ENCODE measurements at regions not wholly inside any gene's neighbourhood (a gene's known extent, or its start where the extent isn't known, plus 50 kb on each side); places are given as distances from the start of the nearest gene placed in this dataset.
A peak's percentile ranks its signal among the peaks of the same experiment; 100 is the strongest.

DNA sequence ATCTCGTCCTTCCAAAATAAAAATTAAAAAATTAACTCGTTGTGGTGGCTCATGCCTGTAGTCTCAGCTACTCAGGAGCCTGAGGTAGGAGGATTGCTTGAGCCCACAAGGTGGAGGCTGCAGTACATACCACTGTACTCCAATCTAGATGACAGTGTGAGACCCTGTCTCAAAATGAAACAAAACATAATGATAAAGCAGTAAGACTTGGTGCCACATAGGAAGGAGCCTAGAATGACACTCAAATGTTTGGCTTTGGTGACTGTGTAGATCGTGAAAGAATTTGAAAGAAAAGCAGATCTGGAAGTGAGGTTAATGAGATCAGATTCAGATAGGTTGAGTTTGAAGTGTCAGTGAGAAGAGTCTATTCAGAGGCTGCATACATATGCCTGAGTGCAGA lies 150.1 kb upstream of the ATP2B1 start:
- TF ChIP-seq, protein P1, sequence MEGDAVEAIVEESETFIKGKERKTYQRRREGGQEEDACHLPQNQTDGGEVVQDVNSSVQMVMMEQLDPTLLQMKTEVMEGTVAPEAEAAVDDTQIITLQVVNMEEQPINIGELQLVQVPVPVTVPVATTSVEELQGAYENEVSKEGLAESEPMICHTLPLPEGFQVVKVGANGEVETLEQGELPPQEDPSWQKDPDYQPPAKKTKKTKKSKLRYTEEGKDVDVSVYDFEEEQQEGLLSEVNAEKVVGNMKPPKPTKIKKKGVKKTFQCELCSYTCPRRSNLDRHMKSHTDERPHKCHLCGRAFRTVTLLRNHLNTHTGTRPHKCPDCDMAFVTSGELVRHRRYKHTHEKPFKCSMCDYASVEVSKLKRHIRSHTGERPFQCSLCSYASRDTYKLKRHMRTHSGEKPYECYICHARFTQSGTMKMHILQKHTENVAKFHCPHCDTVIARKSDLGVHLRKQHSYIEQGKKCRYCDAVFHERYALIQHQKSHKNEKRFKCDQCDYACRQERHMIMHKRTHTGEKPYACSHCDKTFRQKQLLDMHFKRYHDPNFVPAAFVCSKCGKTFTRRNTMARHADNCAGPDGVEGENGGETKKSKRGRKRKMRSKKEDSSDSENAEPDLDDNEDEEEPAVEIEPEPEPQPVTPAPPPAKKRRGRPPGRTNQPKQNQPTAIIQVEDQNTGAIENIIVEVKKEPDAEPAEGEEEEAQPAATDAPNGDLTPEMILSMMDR (IDR thresholded peaks at IDR 0.05) = no peak
- ATAC-seq (ENCODE audit: insufficient number of reproducible peaks, low FRiP score, low read depth) (no peak), DNase-seq (ENCODE audit: low spot score) (no peak)
- Histone ChIP-seq H3K36me3 (no peaks in the 10 kb centered on the region), H3K27ac (no peak overlapping the region), H3K4me3 (no peak overlapping the region), H3K9me3 (no peaks in the 10 kb centered on the region), H3K4me1 (ENCODE audit: control insufficient read depth in 1 of 2, low read depth in 2 of 2) (peaks cover 0 to 8% of the 10 kb centered on the region in 2 donors), H3K27me3 (replicated peaks; ENCODE audit: insufficient read depth) (no peaks in the 10 kb centered on the region)

DNA sequence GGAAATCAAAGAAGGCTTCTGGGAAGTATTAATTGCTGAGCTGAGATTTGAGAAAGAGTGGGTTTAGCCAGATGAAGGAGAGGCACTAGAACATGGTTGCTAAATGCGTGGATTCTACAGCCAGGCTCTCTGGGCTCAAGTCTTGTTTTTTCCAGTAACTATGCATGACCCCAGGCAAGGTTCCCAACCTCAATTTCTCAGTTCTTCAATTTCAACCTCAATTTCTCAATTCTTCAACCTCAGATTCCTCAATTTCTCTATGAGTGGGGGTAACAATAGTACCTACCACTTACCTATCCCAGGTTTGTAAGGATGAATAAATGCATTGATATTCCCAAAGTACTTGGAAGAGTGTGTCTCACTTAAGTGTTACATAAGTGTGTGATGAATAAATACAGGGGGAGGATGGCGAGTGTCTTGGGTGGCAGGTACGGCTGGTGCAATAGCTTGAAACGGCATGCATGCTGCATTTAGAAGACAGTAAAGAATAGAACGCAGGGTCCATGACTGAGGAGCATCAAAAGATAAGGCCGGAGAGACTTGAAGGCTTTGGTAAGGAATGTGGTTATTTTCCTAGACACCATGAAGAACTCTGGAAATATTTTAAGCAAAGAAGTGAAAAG lies 149.1 kb upstream of the ATP2B1 start:
- DNase-seq (ENCODE audit: low spot score) (no peak), ATAC-seq (ENCODE audit: insufficient number of reproducible peaks, low FRiP score, low read depth) (peak; percentile 29)
- Histone ChIP-seq H3K9me3 (no peaks in the 10 kb centered on the region), H3K4me3 (no peak overlapping the region), H3K36me3 (no peaks in the 10 kb centered on the region), H3K4me1 (ENCODE audit: control insufficient read depth in 1 of 2, low read depth in 2 of 2) (peaks cover 0 to 5% of the 10 kb centered on the region in 2 donors), H3K27me3 (replicated peaks; ENCODE audit: insufficient read depth) (no peaks in the 10 kb centered on the region), H3K27ac (no peak overlapping the region)
- TF ChIP-seq, protein P1 (IDR thresholded peaks at IDR 0.05) = no peak

DNA sequence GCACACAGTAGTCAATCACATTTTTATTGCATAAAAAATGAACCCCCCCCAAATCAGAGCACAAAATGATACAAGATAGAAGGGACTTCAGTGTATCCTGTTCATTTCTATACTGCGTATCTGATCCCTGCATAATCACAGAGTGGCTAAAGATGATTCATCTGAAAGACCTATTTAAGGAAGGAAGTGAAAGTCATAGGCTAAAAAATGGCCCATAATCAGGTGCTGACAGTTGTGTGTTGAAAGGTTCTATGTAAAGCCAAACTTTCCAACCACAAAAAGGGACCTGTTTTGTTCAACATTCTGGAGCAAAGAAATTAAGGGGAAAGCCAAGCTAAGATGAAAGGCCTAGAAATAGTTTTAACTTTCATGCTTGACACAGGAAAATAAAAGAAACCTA lies 147.8 kb upstream of the ATP2B1 start:
- ATAC-seq (ENCODE audit: insufficient number of reproducible peaks, low FRiP score, low read depth) = no peak
- Histone ChIP-seq H3K9me3 (no peaks in the 10 kb centered on the region), H3K4me3 (no peak overlapping the region), H3K27ac (no peak overlapping the region), H3K27me3 (replicated peaks; ENCODE audit: insufficient read depth) (no peaks in the 10 kb centered on the region), H3K4me1 (ENCODE audit: control insufficient read depth in 1 of 2, low read depth in 2 of 2) (peaks cover 0 to 5% of the 10 kb centered on the region in 2 donors), H3K36me3 (no peaks in the 10 kb centered on the region)
- TF ChIP-seq, protein P1 (IDR thresholded peaks at IDR 0.05) = no peak
- no peak for DNase-seq (ENCODE audit: low spot score)

- no peak overlapping the region for H3K4me3 ChIP-seq
- no peak for ATAC-seq (ENCODE audit: insufficient number of reproducible peaks, low FRiP score, low read depth)
- no peaks in the 10 kb centered on the region for H3K27me3 ChIP-seq (replicated peaks; ENCODE audit: insufficient read depth)
- no peak overlapping the region for H3K27ac ChIP-seq
- no peak for DNase-seq (ENCODE audit: low spot score)
- no peaks in the 10 kb centered on the region for H3K4me1 ChIP-seq (ENCODE audit: control insufficient read depth in 1 of 2, low read depth in 2 of 2)
- TF ChIP-seq, protein P1 (IDR thresholded peaks at IDR 0.05) = no peak
- H3K9me3 ChIP-seq = no peaks in the 10 kb centered on the region
- no peaks in the 10 kb centered on the region for H3K36me3 ChIP-seq
Measured at GRCh38 chr12:89848732-89849131, 140.1 kb upstream of the ATP2B1 start.

DNA sequence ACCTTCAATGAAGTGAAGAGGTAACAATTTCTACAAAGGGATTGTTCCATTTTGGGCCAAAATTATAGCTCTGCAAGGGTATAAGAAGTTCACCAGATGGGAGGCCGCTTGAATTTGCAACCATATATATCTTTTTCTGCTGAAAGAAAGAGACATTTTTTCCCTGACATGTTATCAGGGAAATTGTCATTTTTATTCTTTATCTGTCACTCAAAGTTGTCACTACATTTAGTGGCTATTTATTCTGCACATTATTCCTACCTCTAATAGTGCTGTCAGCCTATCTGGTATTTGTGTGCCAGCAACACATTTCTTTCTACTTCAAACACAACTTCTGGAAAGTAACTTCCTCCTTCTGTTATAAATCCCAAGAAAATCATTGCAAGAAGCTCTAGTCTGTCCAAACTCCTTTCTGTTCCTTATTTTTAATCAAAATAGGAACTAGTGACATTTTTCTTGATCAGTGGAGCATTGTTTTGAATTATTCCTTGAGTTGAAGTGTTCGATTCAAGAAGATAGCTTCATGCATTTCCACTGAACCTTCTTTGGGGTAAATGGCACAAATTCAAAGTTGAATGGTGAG lies 137.9 kb upstream of the ATP2B1 start:
- Histone ChIP-seq H3K4me3 (no peak overlapping the region), H3K27ac (no peak overlapping the region), H3K36me3 (no peaks in the 10 kb centered on the region), H3K27me3 (replicated peaks; ENCODE audit: insufficient read depth) (no peaks in the 10 kb centered on the region), H3K4me1 (ENCODE audit: control insufficient read depth in 1 of 2, low read depth in 2 of 2) (no peaks in the 10 kb centered on the region), H3K9me3 (no peaks in the 10 kb centered on the region)
- TF ChIP-seq, protein P1 (IDR thresholded peaks at IDR 0.05) = no peak
- no peak for ATAC-seq (ENCODE audit: insufficient number of reproducible peaks, low FRiP score, low read depth)
- no peak for DNase-seq (ENCODE audit: low spot score)
